Neural cell (in vitro differentiated cells): ENCODE measurements at regions not wholly inside any gene's neighbourhood (a gene's known extent, or its start where the extent isn't known, plus 50 kb on each side); places are given as distances from the start of the nearest gene placed in this dataset.

Experiments used
- H2AFZ ChIP-seq: fragments of 200-600, 300-800 bp; sonication (generic), shearing (Covaris generic); 2 replicates; pipeline ENCODE4 v1.6.0; 2014; ENCODE audit warnings: low read depth, mild to moderate bottlenecking, antibody characterized with exemption, low read length, moderate library complexity
- H3F3A ChIP-seq: fragments of 200-600 bp; shearing (Covaris generic); 2 replicates; pipeline ENCODE4 v1.6.1; 2016; ENCODE audit warnings: mild to moderate bottlenecking, moderate library complexity, mixed read lengths, antibody characterized with exemption, low read length; ENCODE audit not compliant: insufficient read depth, poor library complexity, severe bottlenecking
- H3K27ac ChIP-seq: fragments of 200-600, 300-800 bp; sonication (generic), shearing (Covaris generic); 2 replicates; pipeline ENCODE4 v1.5.1; 2014; ENCODE audit warnings: mild to moderate bottlenecking, low read length, moderate library complexity
- H3K27me3 ChIP-seq: fragments of 300-800, 200-600 bp; sonication (generic), shearing (Covaris generic); 2 replicates; pipeline ENCODE4 v1.6.0; 2014; ENCODE audit warnings: mild to moderate bottlenecking, low read depth, low read length, moderate library complexity; ENCODE audit not compliant: insufficient read depth
- H3K36me3 ChIP-seq: fragments of 300-800, 200-600 bp; sonication (generic), shearing (Covaris generic); 2 replicates; pipeline ENCODE4 v1.5.1; 2014; ENCODE audit warnings: mild to moderate bottlenecking, antibody characterized with exemption, low read length, moderate library complexity; ENCODE audit not compliant: insufficient read depth
- H3K4me2 ChIP-seq: fragments of 300-800, 200-600 bp; sonication (generic), shearing (Covaris generic); 2 replicates; pipeline ENCODE4 v1.6.0; 2014; ENCODE audit warnings: mild to moderate bottlenecking, low read length
- H3K4me3 ChIP-seq: fragments of 300-800, 200-600 bp; sonication (generic), shearing (Covaris generic); 2 replicates; pipeline ENCODE4 v1.5.1; 2014; ENCODE audit warnings: mild to moderate bottlenecking, low read length, moderate library complexity
- H3K79me2 ChIP-seq: fragments of 200-600 bp; shearing (Covaris generic); replicated peaks from 2 replicates; pipeline ENCODE4 v1.6.0; 2014; ENCODE audit warnings: mild to moderate bottlenecking, low read length, moderate library complexity; ENCODE audit not compliant: insufficient read depth
- H3K9ac ChIP-seq: fragments of 300-800, 200-600 bp; sonication (generic), shearing (Covaris generic); 2 replicates; pipeline ENCODE4 v1.6.1; 2016; ENCODE audit warnings: mild to moderate bottlenecking, low read length, mixed read lengths
- H3K9me2 ChIP-seq: fragments of 200-600 bp; shearing (Covaris generic); 2 replicates; pipeline ENCODE4 v1.6.1; 2016; ENCODE audit warnings: mild to moderate bottlenecking, low read length, mixed read lengths; ENCODE audit not compliant: insufficient read depth
- H3K9me3 ChIP-seq: fragments of 200-600, 300-800 bp; sonication (generic), shearing (Covaris generic); 2 replicates; pipeline ENCODE4 v1.6.1; 2016; ENCODE audit warnings: mild to moderate bottlenecking, mixed run types, low read length, moderate library complexity, mixed read lengths
- H4K20me1 ChIP-seq: fragments of 200-600 bp; shearing (Covaris generic); 2 replicates; pipeline ENCODE4 v1.6.1; 2016; ENCODE audit warnings: mild to moderate bottlenecking, mixed run types; ENCODE audit not compliant: insufficient read depth
- EP300 ChIP-seq: fragments of 450-650 bp; conservative IDR thresholded peaks from 2 replicates; pipeline ENCODE4 v1.6.1; 2014; ENCODE audit warnings: antibody characterized with exemption, mild to moderate bottlenecking, moderate library complexity; ENCODE audit not compliant: poor library complexity, severe bottlenecking
- EZH2 ChIP-seq: fragments of 200-600, 300-800 bp; shearing (Covaris generic), sonication (generic); IDR thresholded peaks from 2 replicates; pipeline ENCODE4 v1.6.1; 2014; ENCODE audit warnings: antibody characterized with exemption, low read length, borderline replicate concordance, mild to moderate bottlenecking; ENCODE audit not compliant: insufficient read depth, poor library complexity, severe bottlenecking
- MXI1 ChIP-seq: fragments of 450-650 bp; conservative IDR thresholded peaks from 2 replicates; pipeline ENCODE4 v1.6.1; 2014; ENCODE audit warnings: antibody characterized with exemption, mild to moderate bottlenecking; ENCODE audit not compliant: poor library complexity, severe bottlenecking
- POLR2AphosphoS5 ChIP-seq: IDR thresholded peaks from 2 replicates; pipeline ENCODE4 v1.6.1; 2012
- RAD21 ChIP-seq: fragments of 450-650 bp; conservative IDR thresholded peaks from 2 replicates; pipeline ENCODE4 v1.6.1; 2014; ENCODE audit warnings: antibody characterized with exemption, mild to moderate bottlenecking, moderate library complexity
- SMC3 ChIP-seq: fragments of 450-650 bp; conservative IDR thresholded peaks from 2 replicates; pipeline ENCODE4 v1.6.1; 2014; ENCODE audit warnings: antibody characterized with exemption, mild to moderate bottlenecking, moderate library complexity; ENCODE audit not compliant: poor library complexity
- TAF1 ChIP-seq: IDR thresholded peaks from 2 replicates; pipeline ENCODE4 v1.6.1; 2012; ENCODE audit warnings: low read depth
- TF ChIP-seq, protein P1 (sequence below): fragments of 450-650 bp; IDR thresholded peaks from 2 replicates; pipeline ENCODE4 v1.5.1; 2014; ENCODE audit warnings: antibody characterized with exemption, mild to moderate bottlenecking, moderate library complexity; ENCODE audit not compliant: poor library complexity, severe bottlenecking
- TF ChIP-seq, protein P2 (sequence below): IDR thresholded peaks from 2 replicates; pipeline ENCODE4 v1.6.1; 2012; ENCODE audit warnings: borderline replicate concordance

- Histone ChIP-seq H3F3A (no peaks in the 10 kb centered on the region), H3K9me2 (no peaks in the 10 kb centered on the region), H3K9me3 (no peaks in the 10 kb centered on the region), H3K9ac (no peak overlapping the region), H3K27ac (no peak overlapping the region), H4K20me1 (no peaks in the 10 kb centered on the region), H3K79me2 (no peaks in the 10 kb centered on the region), H2AFZ (no peak overlapping the region), H3K4me3 (no peak overlapping the region), H3K36me3 (no peaks in the 10 kb centered on the region), H3K4me2 (no peak overlapping the region), H3K27me3 (no peaks in the 10 kb centered on the region)
- TF ChIP-seq EZH2 (no peak), EP300 (no peak), SMC3 (no peak), RAD21 (no peak), POLR2AphosphoS5 (no peak), MXI1 (no peak), TAF1 (no peak)
- TF ChIP-seq, protein P1, sequence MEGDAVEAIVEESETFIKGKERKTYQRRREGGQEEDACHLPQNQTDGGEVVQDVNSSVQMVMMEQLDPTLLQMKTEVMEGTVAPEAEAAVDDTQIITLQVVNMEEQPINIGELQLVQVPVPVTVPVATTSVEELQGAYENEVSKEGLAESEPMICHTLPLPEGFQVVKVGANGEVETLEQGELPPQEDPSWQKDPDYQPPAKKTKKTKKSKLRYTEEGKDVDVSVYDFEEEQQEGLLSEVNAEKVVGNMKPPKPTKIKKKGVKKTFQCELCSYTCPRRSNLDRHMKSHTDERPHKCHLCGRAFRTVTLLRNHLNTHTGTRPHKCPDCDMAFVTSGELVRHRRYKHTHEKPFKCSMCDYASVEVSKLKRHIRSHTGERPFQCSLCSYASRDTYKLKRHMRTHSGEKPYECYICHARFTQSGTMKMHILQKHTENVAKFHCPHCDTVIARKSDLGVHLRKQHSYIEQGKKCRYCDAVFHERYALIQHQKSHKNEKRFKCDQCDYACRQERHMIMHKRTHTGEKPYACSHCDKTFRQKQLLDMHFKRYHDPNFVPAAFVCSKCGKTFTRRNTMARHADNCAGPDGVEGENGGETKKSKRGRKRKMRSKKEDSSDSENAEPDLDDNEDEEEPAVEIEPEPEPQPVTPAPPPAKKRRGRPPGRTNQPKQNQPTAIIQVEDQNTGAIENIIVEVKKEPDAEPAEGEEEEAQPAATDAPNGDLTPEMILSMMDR, result no peak
- TF ChIP-seq, protein P2, sequence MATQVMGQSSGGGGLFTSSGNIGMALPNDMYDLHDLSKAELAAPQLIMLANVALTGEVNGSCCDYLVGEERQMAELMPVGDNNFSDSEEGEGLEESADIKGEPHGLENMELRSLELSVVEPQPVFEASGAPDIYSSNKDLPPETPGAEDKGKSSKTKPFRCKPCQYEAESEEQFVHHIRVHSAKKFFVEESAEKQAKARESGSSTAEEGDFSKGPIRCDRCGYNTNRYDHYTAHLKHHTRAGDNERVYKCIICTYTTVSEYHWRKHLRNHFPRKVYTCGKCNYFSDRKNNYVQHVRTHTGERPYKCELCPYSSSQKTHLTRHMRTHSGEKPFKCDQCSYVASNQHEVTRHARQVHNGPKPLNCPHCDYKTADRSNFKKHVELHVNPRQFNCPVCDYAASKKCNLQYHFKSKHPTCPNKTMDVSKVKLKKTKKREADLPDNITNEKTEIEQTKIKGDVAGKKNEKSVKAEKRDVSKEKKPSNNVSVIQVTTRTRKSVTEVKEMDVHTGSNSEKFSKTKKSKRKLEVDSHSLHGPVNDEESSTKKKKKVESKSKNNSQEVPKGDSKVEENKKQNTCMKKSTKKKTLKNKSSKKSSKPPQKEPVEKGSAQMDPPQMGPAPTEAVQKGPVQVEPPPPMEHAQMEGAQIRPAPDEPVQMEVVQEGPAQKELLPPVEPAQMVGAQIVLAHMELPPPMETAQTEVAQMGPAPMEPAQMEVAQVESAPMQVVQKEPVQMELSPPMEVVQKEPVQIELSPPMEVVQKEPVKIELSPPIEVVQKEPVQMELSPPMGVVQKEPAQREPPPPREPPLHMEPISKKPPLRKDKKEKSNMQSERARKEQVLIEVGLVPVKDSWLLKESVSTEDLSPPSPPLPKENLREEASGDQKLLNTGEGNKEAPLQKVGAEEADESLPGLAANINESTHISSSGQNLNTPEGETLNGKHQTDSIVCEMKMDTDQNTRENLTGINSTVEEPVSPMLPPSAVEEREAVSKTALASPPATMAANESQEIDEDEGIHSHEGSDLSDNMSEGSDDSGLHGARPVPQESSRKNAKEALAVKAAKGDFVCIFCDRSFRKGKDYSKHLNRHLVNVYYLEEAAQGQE, result no peak
These were observed 59.0 kb upstream of the PARD3B start for GRCh38 chr2:204486321-204486720.

GRCh38 chr2:204486805-204487204 lies 58.5 kb upstream of the PARD3B start:
- no peak overlapping the region for H3K4me2 ChIP-seq

More at GRCh38 chr2:204486805-204487204, 58.5 kb upstream of the PARD3B start:
- no peaks in the 10 kb centered on the region for H3K36me3 ChIP-seq
- no peak overlapping the region for H2AFZ ChIP-seq
- no peaks in the 10 kb centered on the region for H3K9me3 ChIP-seq
- no peak for TF ChIP-seq SMC3
- TF ChIP-seq RAD21, result no peak
- no peak for TF ChIP-seq POLR2AphosphoS5
- TF ChIP-seq EP300, result no peak
- TF ChIP-seq MXI1, result no peak
- TF ChIP-seq, protein P2, result no peak
- TF ChIP-seq TAF1, result no peak
- no peak for TF ChIP-seq EZH2
- TF ChIP-seq, protein P1, result no peak
- H3K79me2 ChIP-seq, result no peaks in the 10 kb centered on the region
- H3K27me3 ChIP-seq, result no peaks in the 10 kb centered on the region
- H3K9me2 ChIP-seq, result no peaks in the 10 kb centered on the region
- no peak overlapping the region for H3K9ac ChIP-seq
- no peak overlapping the region for H3K4me3 ChIP-seq
- H4K20me1 ChIP-seq, result no peaks in the 10 kb centered on the region
- H3K27ac ChIP-seq, result no peak overlapping the region
- H3F3A ChIP-seq, result no peaks in the 10 kb centered on the region
